GM13976 (cell line): ENCODE measurements at regions not wholly inside any gene's neighbourhood (a gene's known extent, or its start where the extent isn't known, plus 50 kb on each side); places are given as distances from the start of the nearest gene placed in this dataset.
"Not testable (repeated sequence)": the region's sequence is repeated elsewhere in the genome, so short reads cannot be mapped to it uniquely, and the experiment has no call there.

Source experiments
- DNase-seq: peaks from one replicate; pipeline ENCODE4 v3.0.0; 2012; ENCODE audit warnings: low spot score
- in situ Hi-C: fragments of 300-500 bp; cut with MboI; formaldehyde crosslinking; loops from one replicate; pipeline ENCODE4 v1.12.0; 2022; ENCODE audit warnings: low sequenced_read_pairs, mixed read lengths, inconsistent platforms; ENCODE audit not compliant: unreplicated experiment
- TF ChIP-seq, protein P1 (sequence below): IDR thresholded peaks from 2 replicates; pipeline ENCODE4 v1.5.1; 2012; ENCODE audit warnings: borderline replicate concordance, mild to moderate bottlenecking; ENCODE audit not compliant: insufficient read depth; ENCODE audit errors: extremely low read depth, missing control alignments, control extremely low read depth

DNA sequence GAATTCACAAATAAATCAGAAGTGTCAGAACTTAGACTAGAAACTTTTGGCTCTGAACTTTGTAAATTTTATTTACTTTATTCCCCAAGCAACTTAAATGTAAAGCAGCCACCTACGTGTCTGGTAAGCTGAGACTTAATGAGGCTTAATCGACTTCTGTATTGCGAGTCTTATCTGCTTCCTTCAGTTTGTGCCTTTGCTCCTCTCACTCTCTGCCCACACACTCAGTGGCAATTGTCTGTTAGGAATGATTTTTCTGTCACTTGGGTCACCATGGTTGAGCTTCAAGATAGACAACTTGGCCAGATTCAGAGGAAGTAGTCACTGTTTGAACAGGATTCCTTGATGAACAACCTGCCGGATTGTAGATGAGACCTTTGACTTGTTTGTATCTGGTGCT, 691.4 kb upstream of the FSHR start:
- TF ChIP-seq, protein P1, sequence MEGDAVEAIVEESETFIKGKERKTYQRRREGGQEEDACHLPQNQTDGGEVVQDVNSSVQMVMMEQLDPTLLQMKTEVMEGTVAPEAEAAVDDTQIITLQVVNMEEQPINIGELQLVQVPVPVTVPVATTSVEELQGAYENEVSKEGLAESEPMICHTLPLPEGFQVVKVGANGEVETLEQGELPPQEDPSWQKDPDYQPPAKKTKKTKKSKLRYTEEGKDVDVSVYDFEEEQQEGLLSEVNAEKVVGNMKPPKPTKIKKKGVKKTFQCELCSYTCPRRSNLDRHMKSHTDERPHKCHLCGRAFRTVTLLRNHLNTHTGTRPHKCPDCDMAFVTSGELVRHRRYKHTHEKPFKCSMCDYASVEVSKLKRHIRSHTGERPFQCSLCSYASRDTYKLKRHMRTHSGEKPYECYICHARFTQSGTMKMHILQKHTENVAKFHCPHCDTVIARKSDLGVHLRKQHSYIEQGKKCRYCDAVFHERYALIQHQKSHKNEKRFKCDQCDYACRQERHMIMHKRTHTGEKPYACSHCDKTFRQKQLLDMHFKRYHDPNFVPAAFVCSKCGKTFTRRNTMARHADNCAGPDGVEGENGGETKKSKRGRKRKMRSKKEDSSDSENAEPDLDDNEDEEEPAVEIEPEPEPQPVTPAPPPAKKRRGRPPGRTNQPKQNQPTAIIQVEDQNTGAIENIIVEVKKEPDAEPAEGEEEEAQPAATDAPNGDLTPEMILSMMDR: no peak

DNA sequence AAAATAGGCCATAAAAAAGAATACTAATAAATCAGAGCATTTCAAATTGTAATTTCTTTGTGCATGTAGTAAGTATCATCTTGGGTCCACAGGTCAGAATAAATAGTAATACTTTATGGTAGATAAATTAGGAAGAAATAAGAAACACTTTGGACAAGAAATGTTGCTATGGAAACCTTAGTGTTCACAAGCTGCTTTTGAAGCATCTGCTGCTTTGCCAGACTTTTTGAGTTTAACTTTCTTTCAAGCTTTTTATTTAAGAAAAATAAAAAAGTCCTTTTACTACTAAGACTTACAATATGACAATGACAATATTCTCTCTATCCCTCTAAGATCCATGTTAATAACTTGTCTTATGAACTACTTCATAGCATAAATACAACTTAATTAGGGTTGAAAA, 690.7 kb upstream of the FSHR start:
- DNase-seq: no peak
- TF ChIP-seq, protein P1: no peak
- in situ Hi-C loops: no loop called here

More for the DNA sequence above, 691.4 kb upstream of the FSHR start:
- in situ Hi-C loops: no loop called here
- no peak for DNase-seq

DNA sequence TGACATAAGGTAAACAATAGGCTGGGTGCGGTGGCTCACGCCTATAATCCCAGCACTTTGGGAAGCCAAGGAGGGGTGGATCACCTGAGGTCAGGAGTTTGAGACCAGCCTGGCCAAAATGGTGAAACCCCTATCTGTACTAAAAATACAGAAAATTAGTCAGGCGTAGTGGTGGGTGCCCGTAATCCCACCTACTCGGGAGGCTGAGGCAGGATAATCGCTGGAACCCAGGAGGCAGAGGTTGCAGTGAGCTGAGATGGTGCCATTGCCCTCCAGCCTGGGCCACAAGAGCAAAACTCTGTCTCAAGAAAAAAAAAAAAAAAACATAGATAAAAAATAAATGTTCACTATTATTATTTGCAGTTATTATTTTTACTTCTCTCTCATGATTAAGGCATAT, 689.8 kb upstream of the FSHR start:
- DNase-seq, in situ Hi-C loops: not testable (repeated sequence)

DNA sequence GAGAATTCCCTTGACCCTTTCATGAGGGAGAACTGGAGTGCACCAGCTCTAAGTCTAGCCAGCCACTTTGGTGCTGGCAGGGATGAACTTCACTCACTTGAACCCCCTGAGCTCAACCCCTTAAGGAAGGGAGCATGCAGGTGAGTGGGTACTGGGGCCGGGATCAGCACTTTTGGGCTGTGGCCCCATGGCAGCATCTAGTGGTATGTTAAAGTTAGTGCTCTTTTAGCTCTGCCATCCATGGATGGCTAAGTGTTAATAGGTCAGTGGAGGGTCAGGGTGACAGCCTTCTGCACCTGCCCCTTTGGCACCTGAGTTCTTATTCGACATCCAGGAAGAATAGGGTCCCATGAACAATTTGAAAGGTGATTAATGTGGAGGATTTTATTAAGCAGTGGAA, 689.0 kb upstream of the FSHR start:
- in situ Hi-C loops: no loop called here
- TF ChIP-seq, protein P1: no peak
- DNase-seq: no peak

DNA sequence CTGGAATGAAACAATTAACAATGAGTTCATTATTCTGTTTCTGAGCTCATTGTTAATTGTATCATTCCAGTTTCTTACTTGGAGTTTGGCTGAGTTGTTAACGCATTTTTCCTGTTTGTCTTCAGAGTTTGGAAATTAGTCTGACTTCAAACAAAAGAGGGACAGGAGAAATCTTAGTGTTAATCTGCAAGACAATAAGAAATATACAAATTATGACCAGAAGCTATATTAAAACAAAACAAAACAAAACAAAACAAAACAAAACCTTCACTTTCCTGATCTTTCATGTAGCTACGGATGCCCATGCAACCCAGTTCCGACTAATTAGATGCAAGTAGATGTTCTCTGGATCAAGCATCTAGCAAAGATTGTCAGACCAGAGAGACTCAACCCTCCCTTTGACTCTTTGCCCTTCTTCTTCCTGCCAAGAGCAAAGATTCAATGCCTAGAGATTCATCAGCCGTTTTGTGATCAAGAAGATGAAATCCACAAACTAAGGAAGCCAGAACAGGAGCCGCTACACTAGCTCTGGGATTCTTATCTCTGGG, 686.2 kb upstream of the FSHR start:
- DNase-seq: no peak
- in situ Hi-C loops: no loop called here
- TF ChIP-seq, protein P1: no peak

DNA sequence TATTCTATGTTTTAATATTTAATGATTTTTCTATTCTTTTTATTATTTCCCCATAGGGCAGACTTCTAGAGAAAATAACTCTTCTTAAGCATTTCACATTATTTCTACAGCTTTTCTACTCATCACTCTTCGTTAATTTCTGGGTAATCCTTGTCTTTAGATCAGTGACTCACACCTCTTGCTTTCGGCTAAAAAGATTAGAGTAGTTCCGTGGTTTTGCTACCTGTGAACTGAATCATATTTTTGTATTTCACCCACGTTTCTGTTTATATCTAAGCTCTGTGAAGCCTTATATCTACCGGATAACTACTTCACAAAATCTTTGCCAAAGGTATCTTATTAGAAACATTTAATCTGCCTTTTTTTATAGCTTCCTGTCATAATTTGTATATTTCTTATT, 685.5 kb upstream of the FSHR start:
- TF ChIP-seq, protein P1: no peak
- no peak for DNase-seq
- in situ Hi-C loops: no loop called here

DNA sequence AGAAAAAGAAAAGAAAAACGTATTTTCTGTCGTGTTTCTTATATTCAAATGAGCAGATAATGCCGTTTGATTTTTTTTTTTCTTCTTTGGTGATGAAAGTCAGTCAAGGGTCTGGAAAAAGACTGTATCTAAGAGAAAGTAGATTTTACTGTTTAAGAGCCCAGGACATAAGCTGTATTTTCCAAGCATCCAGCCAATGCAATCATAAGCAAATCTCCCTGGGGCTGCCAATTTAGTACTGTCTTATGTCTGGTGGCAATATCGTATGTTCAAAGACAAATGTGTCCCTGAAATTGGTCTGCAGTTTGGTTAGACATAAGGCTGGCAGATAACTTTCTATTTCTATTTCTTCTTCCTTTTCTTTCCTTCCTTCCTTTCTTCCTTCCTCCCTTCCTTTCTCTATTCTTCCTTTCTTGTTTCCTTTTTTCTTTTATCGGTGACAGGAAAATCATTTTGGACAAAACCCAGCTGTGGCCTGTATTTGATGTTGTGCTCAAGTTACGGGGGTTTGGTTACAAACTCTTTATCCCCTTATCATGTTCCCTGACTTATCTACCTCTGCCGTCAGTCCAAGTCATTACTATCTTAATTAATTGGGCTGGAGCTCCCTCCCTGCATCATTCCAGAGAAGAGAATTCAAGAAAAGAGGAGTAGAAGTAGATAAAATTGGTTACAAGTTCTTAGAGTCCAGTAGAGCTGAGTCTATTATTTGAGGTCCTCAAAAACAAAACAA, 683.4 kb upstream of the FSHR start:
- TF ChIP-seq, protein P1: no peak
- in situ Hi-C loops: no loop called here
- no peak for DNase-seq
